Effector memory CD4-positive, alpha-beta T cell (primary cell): ENCODE measurements at regions not wholly inside any gene's neighbourhood (a gene's known extent, or its start where the extent isn't known, plus 50 kb on each side); places are given as distances from the start of the nearest gene placed in this dataset.

Source experiments
- DNase-seq, 3 donors: peaks; one replicate each; pipeline ENCODE4 v3.0.0-alpha.2; 2020
- H3K27ac ChIP-seq: 2 replicates; pipeline ENCODE4 v1.7.0; 2013; ENCODE audit warnings: mild to moderate bottlenecking, low read length, moderate library complexity; ENCODE audit not compliant: insufficient read depth, poor library complexity, severe bottlenecking
- H3K27me3 ChIP-seq: replicated peaks from 2 replicates; pipeline ENCODE4 v1.7.0; 2013; ENCODE audit warnings: mild to moderate bottlenecking, low read length; ENCODE audit not compliant: insufficient read depth, control insufficient read depth, poor library complexity, severe bottlenecking
- H3K36me3 ChIP-seq: 2 replicates; pipeline ENCODE4 v1.7.0; 2013; ENCODE audit warnings: mild to moderate bottlenecking, low read length, moderate library complexity; ENCODE audit not compliant: control insufficient read depth, insufficient read depth
- H3K4me1 ChIP-seq: 2 replicates; pipeline ENCODE4 v1.7.0; 2013; ENCODE audit warnings: low read length, mild to moderate bottlenecking; ENCODE audit not compliant: control insufficient read depth, insufficient read depth, poor library complexity, severe bottlenecking
- H3K4me3 ChIP-seq: 2 replicates; pipeline ENCODE4 v1.7.0; 2013; ENCODE audit warnings: low read length, low read depth, mild to moderate bottlenecking; ENCODE audit not compliant: insufficient read depth, poor library complexity, severe bottlenecking
- H3K9me3 ChIP-seq: 2 replicates; pipeline ENCODE4 v1.7.0; 2013; ENCODE audit warnings: mild to moderate bottlenecking, low read length, moderate library complexity; ENCODE audit not compliant: control insufficient read depth

GRCh38 chr2:133842446-133842845, 274.2 kb upstream of the NCKAP5 start:
- Histone ChIP-seq H3K27ac (no peak overlapping the region), H3K36me3 (no peaks in the 10 kb centered on the region), H3K27me3 (no peaks in the 10 kb centered on the region), H3K4me1 (no peaks in the 10 kb centered on the region), H3K4me3 (no peak overlapping the region), H3K9me3 (no peaks in the 10 kb centered on the region)
- no peak for DNase-seq

GRCh38 chr2:133843091-133843490, 274.8 kb upstream of the NCKAP5 start:
- no peak for DNase-seq
- no peak overlapping the region for H3K27ac ChIP-seq

GRCh38 chr2:133843551-133843950, 275.3 kb upstream of the NCKAP5 start:
- H3K4me3 ChIP-seq, result no peak overlapping the region
- no peaks in the 10 kb centered on the region for H3K36me3 ChIP-seq
- DNase-seq, result no peak
- H3K27me3 ChIP-seq, result no peaks in the 10 kb centered on the region
- H3K27ac ChIP-seq, result no peak overlapping the region
- no peaks in the 10 kb centered on the region for H3K4me1 ChIP-seq
- no peaks in the 10 kb centered on the region for H3K9me3 ChIP-seq

More at GRCh38 chr2:133843091-133843490, 274.8 kb upstream of the NCKAP5 start:
- no peaks in the 10 kb centered on the region for H3K4me1 ChIP-seq
- H3K4me3 ChIP-seq, result no peak overlapping the region
- H3K27me3 ChIP-seq, result no peaks in the 10 kb centered on the region
- H3K9me3 ChIP-seq, result no peaks in the 10 kb centered on the region
- no peaks in the 10 kb centered on the region for H3K36me3 ChIP-seq

- Histone ChIP-seq H3K27ac (no peak overlapping the region), H3K9me3 (no peaks in the 10 kb centered on the region), H3K36me3 (no peaks in the 10 kb centered on the region), H3K27me3 (no peaks in the 10 kb centered on the region), H3K4me1 (no peaks in the 10 kb centered on the region), H3K4me3 (no peak overlapping the region)
- DNase-seq, result peak; percentile 2 to 29 (median 8)
These were observed 276.1 kb upstream of the NCKAP5 start for GRCh38 chr2:133844214-133844892.

GRCh38 chr2:133846476-133846875, 278.2 kb upstream of the NCKAP5 start:
- Histone ChIP-seq H3K27me3 (no peaks in the 10 kb centered on the region), H3K27ac (no peak overlapping the region), H3K4me1 (no peaks in the 10 kb centered on the region), H3K36me3 (no peaks in the 10 kb centered on the region), H3K4me3 (no peak overlapping the region), H3K9me3 (no peaks in the 10 kb centered on the region)
- no peak for DNase-seq

- Histone ChIP-seq H3K9me3 (no peaks in the 10 kb centered on the region), H3K36me3 (no peaks in the 10 kb centered on the region), H3K4me3 (no peak overlapping the region), H3K4me1 (no peaks in the 10 kb centered on the region), H3K27ac (no peak overlapping the region), H3K27me3 (no peaks in the 10 kb centered on the region)
- no peak for DNase-seq
These were observed 279.3 kb upstream of the NCKAP5 start for GRCh38 chr2:133847591-133847990.

- H3K4me1 ChIP-seq, result no peaks in the 10 kb centered on the region
- no peak overlapping the region for H3K4me3 ChIP-seq
- DNase-seq, result no peak
- no peak overlapping the region for H3K27ac ChIP-seq
- H3K27me3 ChIP-seq, result no peaks in the 10 kb centered on the region
- no peaks in the 10 kb centered on the region for H3K36me3 ChIP-seq
- H3K9me3 ChIP-seq, result no peaks in the 10 kb centered on the region
These were observed 279.9 kb upstream of the NCKAP5 start for GRCh38 chr2:133848111-133848649.

GRCh38 chr2:133849341-133849740, 281.1 kb upstream of the NCKAP5 start:
- no peak for DNase-seq
- Histone ChIP-seq H3K27me3 (no peaks in the 10 kb centered on the region), H3K27ac (no peak overlapping the region), H3K9me3 (no peaks in the 10 kb centered on the region), H3K4me3 (no peak overlapping the region), H3K36me3 (no peaks in the 10 kb centered on the region), H3K4me1 (no peaks in the 10 kb centered on the region)

GRCh38 chr2:133854603-133855200, 286.4 kb upstream of the NCKAP5 start:
- Histone ChIP-seq H3K27me3 (no peaks in the 10 kb centered on the region), H3K9me3 (no peaks in the 10 kb centered on the region), H3K4me1 (no peaks in the 10 kb centered on the region), H3K27ac (no peak overlapping the region), H3K36me3 (no peaks in the 10 kb centered on the region), H3K4me3 (no peak overlapping the region)
- no peak for DNase-seq

- Histone ChIP-seq H3K36me3 (no peaks in the 10 kb centered on the region), H3K27me3 (no peaks in the 10 kb centered on the region), H3K27ac (no peak overlapping the region), H3K9me3 (no peaks in the 10 kb centered on the region), H3K4me3 (no peak overlapping the region), H3K4me1 (no peaks in the 10 kb centered on the region)
- DNase-seq, result no peak
These were observed 287.3 kb upstream of the NCKAP5 start for GRCh38 chr2:133855526-133855925.
